ENCODE measurements at regions not wholly inside any gene's neighbourhood (a gene's known extent, or its start where the extent isn't known, plus 50 kb on each side); places are given as distances from the start of the nearest gene placed in this dataset.

DNA sequence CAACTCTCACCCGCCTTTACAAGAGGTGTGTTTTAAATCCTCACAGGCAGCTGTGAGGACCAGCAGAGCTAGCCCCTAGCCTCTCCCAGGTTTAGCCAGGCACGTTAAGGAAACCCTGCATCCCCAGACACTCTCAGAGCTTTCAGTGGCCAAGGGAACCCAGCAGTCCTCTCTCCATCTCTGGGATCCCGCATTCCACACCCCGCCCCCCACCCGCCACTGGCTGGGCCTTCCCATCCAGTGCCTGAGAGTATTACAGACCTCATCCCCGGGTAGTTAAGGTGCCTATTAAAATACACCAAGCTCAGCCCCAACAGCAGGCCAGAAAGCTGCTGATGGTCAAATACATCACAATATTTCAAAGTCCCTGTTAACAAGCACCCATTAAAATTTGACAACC lies 256.2 kb downstream of the BCOR start:
- TF ChIP-seq ZBTB7A (IDR thresholded peaks at IDR 0.05; ENCODE audit: low read depth) (no peak), TCF12 (IDR thresholded peaks at IDR 0.05; ENCODE audit: low read depth) (no peak), YY1 (IDR thresholded peaks at IDR 0.05; ENCODE audit: low read depth) (no peak), CREB1 (IDR thresholded peaks at IDR 0.05; ENCODE audit: low read depth) (no peak), NFIC (IDR thresholded peaks at IDR 0.05) (no peak), TEAD4 (IDR thresholded peaks at IDR 0.05) (no peak)
- TF ChIP-seq, protein P1, sequence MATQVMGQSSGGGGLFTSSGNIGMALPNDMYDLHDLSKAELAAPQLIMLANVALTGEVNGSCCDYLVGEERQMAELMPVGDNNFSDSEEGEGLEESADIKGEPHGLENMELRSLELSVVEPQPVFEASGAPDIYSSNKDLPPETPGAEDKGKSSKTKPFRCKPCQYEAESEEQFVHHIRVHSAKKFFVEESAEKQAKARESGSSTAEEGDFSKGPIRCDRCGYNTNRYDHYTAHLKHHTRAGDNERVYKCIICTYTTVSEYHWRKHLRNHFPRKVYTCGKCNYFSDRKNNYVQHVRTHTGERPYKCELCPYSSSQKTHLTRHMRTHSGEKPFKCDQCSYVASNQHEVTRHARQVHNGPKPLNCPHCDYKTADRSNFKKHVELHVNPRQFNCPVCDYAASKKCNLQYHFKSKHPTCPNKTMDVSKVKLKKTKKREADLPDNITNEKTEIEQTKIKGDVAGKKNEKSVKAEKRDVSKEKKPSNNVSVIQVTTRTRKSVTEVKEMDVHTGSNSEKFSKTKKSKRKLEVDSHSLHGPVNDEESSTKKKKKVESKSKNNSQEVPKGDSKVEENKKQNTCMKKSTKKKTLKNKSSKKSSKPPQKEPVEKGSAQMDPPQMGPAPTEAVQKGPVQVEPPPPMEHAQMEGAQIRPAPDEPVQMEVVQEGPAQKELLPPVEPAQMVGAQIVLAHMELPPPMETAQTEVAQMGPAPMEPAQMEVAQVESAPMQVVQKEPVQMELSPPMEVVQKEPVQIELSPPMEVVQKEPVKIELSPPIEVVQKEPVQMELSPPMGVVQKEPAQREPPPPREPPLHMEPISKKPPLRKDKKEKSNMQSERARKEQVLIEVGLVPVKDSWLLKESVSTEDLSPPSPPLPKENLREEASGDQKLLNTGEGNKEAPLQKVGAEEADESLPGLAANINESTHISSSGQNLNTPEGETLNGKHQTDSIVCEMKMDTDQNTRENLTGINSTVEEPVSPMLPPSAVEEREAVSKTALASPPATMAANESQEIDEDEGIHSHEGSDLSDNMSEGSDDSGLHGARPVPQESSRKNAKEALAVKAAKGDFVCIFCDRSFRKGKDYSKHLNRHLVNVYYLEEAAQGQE (IDR thresholded peaks at IDR 0.05; ENCODE audit: low read depth), result no peak

DNA sequence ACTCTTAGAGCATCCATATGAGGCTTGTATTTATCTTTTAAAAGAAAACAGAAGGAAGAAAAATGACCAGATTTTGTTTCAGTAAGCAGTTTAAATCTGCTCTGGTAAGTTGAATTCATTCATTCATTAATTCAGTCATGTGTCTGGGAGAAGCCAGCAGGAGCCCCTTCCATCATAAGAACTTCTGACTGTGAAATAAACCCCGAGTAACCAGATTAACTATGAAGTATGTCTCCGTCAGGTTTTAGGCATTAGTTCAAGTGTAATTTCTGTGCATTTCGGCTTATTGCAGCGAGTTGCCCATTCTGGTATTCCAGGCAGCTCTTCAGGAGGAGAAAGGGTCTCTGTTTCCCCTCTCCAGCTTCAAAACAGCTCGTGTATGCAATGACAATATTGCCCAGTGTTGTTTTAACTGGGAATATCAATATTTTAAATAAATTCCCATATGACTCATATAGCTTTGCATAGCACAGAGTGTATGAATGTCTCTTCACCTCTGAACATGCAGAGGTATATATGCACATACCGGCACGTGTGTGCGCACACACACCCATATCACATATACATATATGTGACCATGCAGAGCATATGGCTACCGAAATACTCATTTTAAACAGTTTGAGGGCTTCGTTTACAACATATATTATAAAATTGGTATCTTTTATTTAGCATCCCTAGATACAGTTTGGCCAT lies 255.3 kb downstream of the BCOR start:
- TF ChIP-seq YY1 (IDR thresholded peaks at IDR 0.05; ENCODE audit: low read depth) (no peak), TEAD4 (IDR thresholded peaks at IDR 0.05) (no peak), FOXM1 (IDR thresholded peaks at IDR 0.05; ENCODE audit: borderline replicate concordance, low read depth) (no peak), NFIC (IDR thresholded peaks at IDR 0.05) (no peak), EP300 (IDR thresholded peaks at IDR 0.05; ENCODE audit: borderline replicate concordance) (no peak), CEBPB (IDR thresholded peaks at IDR 0.05) (no peak), CREB1 (IDR thresholded peaks at IDR 0.05; ENCODE audit: low read depth) (no peak)
- TF ChIP-seq, protein P2, sequence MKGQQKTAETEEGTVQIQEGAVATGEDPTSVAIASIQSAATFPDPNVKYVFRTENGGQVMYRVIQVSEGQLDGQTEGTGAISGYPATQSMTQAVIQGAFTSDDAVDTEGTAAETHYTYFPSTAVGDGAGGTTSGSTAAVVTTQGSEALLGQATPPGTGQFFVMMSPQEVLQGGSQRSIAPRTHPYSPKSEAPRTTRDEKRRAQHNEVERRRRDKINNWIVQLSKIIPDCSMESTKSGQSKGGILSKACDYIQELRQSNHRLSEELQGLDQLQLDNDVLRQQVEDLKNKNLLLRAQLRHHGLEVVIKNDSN (IDR thresholded peaks at IDR 0.05), result no peak

DNA sequence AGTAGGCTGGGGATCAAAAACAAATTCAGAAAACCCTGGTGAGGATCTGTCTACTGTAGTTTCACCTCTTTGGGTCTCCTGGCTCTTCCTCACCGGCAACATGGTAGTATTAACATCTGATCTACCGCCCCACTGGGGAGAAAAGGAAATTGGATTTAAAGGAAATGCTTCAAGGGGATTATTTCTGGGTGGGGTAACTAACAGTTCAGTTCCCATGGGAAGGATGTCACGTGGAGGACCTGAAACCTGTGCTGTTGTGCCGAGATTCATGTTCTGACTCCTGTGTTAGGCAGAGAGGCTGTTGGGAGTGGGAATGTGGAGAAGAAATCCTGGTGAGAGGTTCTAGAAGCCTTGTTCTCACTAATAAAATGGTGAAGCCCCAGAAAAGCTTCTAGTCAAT lies 254.4 kb downstream of the BCOR start:
- TF ChIP-seq CEBPB (IDR thresholded peaks at IDR 0.05) (no peak), EGR1 (IDR thresholded peaks at IDR 0.05) (no peak), TAF1 (IDR thresholded peaks at IDR 0.05; ENCODE audit: low read depth) (no peak), EP300 (IDR thresholded peaks at IDR 0.05; ENCODE audit: borderline replicate concordance) (no peak), YY1 (IDR thresholded peaks at IDR 0.05; ENCODE audit: low read depth) (no peak), NFIC (IDR thresholded peaks at IDR 0.05) (no peak), TCF12 (IDR thresholded peaks at IDR 0.05; ENCODE audit: low read depth) (no peak), TEAD4 (IDR thresholded peaks at IDR 0.05) (no peak), CREB1 (IDR thresholded peaks at IDR 0.05; ENCODE audit: low read depth) (no peak), ZBTB7A (IDR thresholded peaks at IDR 0.05; ENCODE audit: low read depth) (no peak), FOXM1 (IDR thresholded peaks at IDR 0.05; ENCODE audit: borderline replicate concordance, low read depth) (no peak), RAD21 (IDR thresholded peaks at IDR 0.05; ENCODE audit: low read depth) (no peak)
- TF ChIP-seq, protein P3, sequence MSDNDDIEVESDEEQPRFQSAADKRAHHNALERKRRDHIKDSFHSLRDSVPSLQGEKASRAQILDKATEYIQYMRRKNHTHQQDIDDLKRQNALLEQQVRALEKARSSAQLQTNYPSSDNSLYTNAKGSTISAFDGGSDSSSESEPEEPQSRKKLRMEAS (IDR thresholded peaks at IDR 0.05), result no peak
- TF ChIP-seq, protein P1 (IDR thresholded peaks at IDR 0.05; ENCODE audit: low read depth), result no peak
- TF ChIP-seq, protein P2 (IDR thresholded peaks at IDR 0.05), result no peak

DNA sequence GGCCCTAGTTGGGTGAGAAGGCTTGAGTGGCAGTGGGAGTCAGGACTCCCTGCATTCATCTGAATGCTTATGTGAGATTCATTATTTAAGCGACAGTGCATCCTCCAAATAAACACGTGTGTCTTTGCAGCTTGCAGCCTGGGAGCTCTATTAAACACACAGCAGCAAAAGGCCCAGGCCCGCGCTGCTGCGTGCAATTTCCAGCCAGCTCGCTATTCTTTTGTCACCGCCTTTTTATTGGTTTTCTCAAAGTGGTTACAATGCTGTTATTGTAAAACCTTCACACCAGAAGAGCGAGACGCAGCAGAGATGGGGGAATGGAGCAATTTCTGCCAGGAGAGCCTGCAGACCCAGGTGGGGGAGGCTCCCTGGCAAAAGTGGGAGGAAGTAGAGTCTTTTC lies 252.5 kb downstream of the BCOR start:
- TF ChIP-seq EP300 (IDR thresholded peaks at IDR 0.05; ENCODE audit: borderline replicate concordance) (no peak), RAD21 (IDR thresholded peaks at IDR 0.05; ENCODE audit: low read depth) (no peak), FOXM1 (IDR thresholded peaks at IDR 0.05; ENCODE audit: borderline replicate concordance, low read depth) (no peak), TEAD4 (IDR thresholded peaks at IDR 0.05) (no peak), EGR1 (IDR thresholded peaks at IDR 0.05) (no peak), TAF1 (IDR thresholded peaks at IDR 0.05; ENCODE audit: low read depth) (no peak), YY1 (IDR thresholded peaks at IDR 0.05; ENCODE audit: low read depth) (no peak), CEBPB (IDR thresholded peaks at IDR 0.05) (no peak), TCF12 (IDR thresholded peaks at IDR 0.05; ENCODE audit: low read depth) (no peak), NFIC (IDR thresholded peaks at IDR 0.05) (no peak), CREB1 (IDR thresholded peaks at IDR 0.05; ENCODE audit: low read depth) (no peak), ZBTB7A (IDR thresholded peaks at IDR 0.05; ENCODE audit: low read depth) (no peak)
- TF ChIP-seq, protein P2 (IDR thresholded peaks at IDR 0.05), result no peak
- TF ChIP-seq, protein P3 (IDR thresholded peaks at IDR 0.05), result no peak
- TF ChIP-seq, protein P1 (IDR thresholded peaks at IDR 0.05; ENCODE audit: low read depth), result no peak

All from Ishikawa (cell line).